Mucosa of descending colon (tissue), 3 donors: ENCODE measurements at regions not wholly inside any gene's neighbourhood (a gene's known extent, or its start where the extent isn't known, plus 50 kb on each side); places are given as distances from the start of the nearest gene placed in this dataset.

Source experiments
- ATAC-seq: fragments of 200-7000 bp; cut with Tn5 transposase; one replicate; pipeline ENCODE4 v1.9.1; 2020; ENCODE audit warnings: mild to moderate bottlenecking, moderate library complexity
- DNase-seq, 3 donors: peaks; one replicate each; pipeline ENCODE4 v3.0.0-alpha.2; 2020
- H3K36me3 ChIP-seq: fragments of 200-600 bp; one replicate; pipeline ENCODE4 v1.8.0; 2021; ENCODE audit warnings: low read depth, mild to moderate bottlenecking
- H3K4me1 ChIP-seq: fragments of 200-600 bp; one replicate; pipeline ENCODE4 v1.8.0; 2021; ENCODE audit warnings: low read depth, mild to moderate bottlenecking
- H3K4me3 ChIP-seq: fragments of 200-600 bp; one replicate; pipeline ENCODE4 v1.8.0; 2021; ENCODE audit warnings: mild to moderate bottlenecking
- H3K9me3 ChIP-seq: fragments of 200-600 bp; one replicate; pipeline ENCODE4 v1.8.0; 2021; ENCODE audit warnings: mild to moderate bottlenecking
- CTCF ChIP-seq: fragments of 200-600 bp; IDR thresholded peaks from one replicate; pipeline ENCODE4 v1.8.0; 2022; ENCODE audit warnings: antibody characterized with exemption, mild to moderate bottlenecking
- intact Hi-C, 2 donors: fragments of 100-400 bp; cut with DNase I in 1 of 2; cut with micrococcal nuclease in 1 of 2; formaldehyde crosslinking; loops; one replicate each; pipeline versions ENCODE4 v1.11.0 to v1.11.1; 2022; cut with DNase I, micrococcal nuclease
- donor health status: DM: no; HTN: no; CAD: no; lungs with moderate emphysema.
- donor health status: DM: no; HTN: no; CAD: no.
- donor health status: DM: no; HTN: yes; CAD: no.

DNA sequence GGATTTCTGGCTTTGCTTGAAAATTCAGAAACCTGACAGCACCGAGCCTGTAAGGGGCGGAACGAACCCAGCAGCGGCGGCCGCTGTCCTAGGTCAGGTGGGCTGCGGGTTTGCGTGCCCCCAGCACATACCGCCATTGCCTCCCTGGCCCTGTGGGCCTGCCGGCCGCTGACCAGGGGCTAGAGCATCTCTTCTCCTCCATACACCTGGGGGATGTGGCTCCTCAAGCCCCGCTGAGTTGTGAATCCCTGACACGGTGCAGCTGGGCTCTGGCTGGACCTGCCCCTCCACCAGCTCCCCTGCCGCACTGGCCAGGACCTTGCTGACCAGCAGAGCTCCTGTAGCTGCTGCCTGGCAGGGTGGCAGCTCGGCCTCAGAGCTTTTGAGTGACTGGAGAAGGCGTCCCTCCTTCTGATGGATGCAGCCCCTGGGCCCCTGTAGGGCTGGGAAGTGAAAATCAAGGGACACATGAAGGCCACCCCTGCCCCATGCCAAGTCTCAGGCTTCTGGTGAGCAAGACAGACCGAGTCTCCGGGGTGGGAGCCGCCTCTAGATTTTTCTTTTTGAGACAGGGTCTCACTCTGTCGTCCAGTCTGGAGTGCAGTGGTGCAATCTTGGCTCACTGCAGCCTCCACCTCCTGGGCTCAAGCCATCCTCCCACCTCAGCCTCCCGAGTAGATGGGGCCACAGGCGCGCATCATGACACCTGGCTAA is 184.9 kb upstream of the SFSWAP start:
- H3K4me1 ChIP-seq, result no peaks in the 10 kb centered on the region
- no peak for TF ChIP-seq CTCF
- ATAC-seq, result no peak
- DNase-seq, result no peak
- no peak overlapping the region for H3K4me3 ChIP-seq
- H3K36me3 ChIP-seq, result no peaks in the 10 kb centered on the region
- intact Hi-C loops, result no loop called here
- H3K9me3 ChIP-seq, result no peaks in the 10 kb centered on the region

GRCh38 chr12:131527092-131527491 is 183.8 kb upstream of the SFSWAP start:
- intact Hi-C loops, result no loop called here
- Histone ChIP-seq H3K4me1 (no peaks in the 10 kb centered on the region), H3K4me3 (no peak overlapping the region), H3K36me3 (no peaks in the 10 kb centered on the region), H3K9me3 (no peaks in the 10 kb centered on the region)
- no peak for TF ChIP-seq CTCF
- DNase-seq (no peak), ATAC-seq (no peak)

GRCh38 chr12:131527736-131528135 is 183.2 kb upstream of the SFSWAP start:
- Histone ChIP-seq H3K4me1 (no peaks in the 10 kb centered on the region), H3K4me3 (no peak overlapping the region), H3K9me3 (no peaks in the 10 kb centered on the region), H3K36me3 (no peaks in the 10 kb centered on the region)
- no peak for DNase-seq
- no peak for ATAC-seq
- TF ChIP-seq CTCF, result no peak
- intact Hi-C loops, result no loop called here

GRCh38 chr12:131528144-131528543 is 182.7 kb upstream of the SFSWAP start:
- Histone ChIP-seq H3K9me3 (no peaks in the 10 kb centered on the region), H3K4me1 (no peaks in the 10 kb centered on the region), H3K4me3 (no peak overlapping the region), H3K36me3 (no peaks in the 10 kb centered on the region)
- DNase-seq (no peak), ATAC-seq (no peak)
- intact Hi-C loops, result no loop called here
- no peak for TF ChIP-seq CTCF

- TF ChIP-seq CTCF, result no peak
- intact Hi-C loops, result no loop called here
- Histone ChIP-seq H3K9me3 (no peaks in the 10 kb centered on the region), H3K4me3 (no peak overlapping the region), H3K36me3 (no peaks in the 10 kb centered on the region), H3K4me1 (no peaks in the 10 kb centered on the region)
- no peak for ATAC-seq
- DNase-seq, result no peak
Observed at GRCh38 chr12:131528667-131529066, 182.2 kb upstream of the SFSWAP start.
